ENCODE measurements at regions not wholly inside any gene's neighbourhood (a gene's known extent, or its start where the extent isn't known, plus 50 kb on each side); places are given as distances from the start of the nearest gene placed in this dataset.

DNA sequence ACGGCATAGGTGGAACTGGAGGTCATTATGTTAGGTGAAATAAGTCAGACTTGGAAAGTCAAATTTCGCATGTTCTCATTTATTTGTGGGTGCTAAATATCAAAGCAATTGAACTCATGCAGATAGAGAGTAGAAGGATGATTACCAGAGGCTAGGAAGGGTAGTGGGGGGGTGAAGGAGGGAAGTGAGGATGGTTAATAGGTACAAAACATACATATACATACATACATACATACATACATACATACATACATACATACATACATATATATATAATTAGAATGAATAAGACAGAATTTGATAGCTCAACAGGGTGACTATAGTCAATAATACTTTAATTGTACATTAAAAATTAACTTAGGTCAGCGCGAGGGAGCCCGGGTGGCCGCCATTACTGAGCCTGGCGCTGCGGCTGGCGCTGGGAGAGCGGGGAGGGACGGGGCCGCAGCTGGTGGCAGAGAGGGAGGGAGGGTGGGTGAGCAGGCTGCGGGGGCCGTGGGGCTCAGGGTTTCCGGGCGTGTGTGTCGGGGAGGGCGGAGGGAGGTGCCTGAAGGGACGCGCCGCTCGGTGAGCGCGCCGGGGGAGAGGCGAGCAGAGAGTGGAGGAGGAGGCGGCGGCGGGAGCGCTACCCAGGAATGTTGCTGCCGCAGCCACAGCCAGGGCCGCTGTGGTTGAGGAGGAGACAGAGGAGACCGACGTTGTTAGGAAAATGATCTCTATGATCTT is 85.8 kb upstream of the EGFR start:
- TF ChIP-seq, protein P1, sequence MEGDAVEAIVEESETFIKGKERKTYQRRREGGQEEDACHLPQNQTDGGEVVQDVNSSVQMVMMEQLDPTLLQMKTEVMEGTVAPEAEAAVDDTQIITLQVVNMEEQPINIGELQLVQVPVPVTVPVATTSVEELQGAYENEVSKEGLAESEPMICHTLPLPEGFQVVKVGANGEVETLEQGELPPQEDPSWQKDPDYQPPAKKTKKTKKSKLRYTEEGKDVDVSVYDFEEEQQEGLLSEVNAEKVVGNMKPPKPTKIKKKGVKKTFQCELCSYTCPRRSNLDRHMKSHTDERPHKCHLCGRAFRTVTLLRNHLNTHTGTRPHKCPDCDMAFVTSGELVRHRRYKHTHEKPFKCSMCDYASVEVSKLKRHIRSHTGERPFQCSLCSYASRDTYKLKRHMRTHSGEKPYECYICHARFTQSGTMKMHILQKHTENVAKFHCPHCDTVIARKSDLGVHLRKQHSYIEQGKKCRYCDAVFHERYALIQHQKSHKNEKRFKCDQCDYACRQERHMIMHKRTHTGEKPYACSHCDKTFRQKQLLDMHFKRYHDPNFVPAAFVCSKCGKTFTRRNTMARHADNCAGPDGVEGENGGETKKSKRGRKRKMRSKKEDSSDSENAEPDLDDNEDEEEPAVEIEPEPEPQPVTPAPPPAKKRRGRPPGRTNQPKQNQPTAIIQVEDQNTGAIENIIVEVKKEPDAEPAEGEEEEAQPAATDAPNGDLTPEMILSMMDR (IDR thresholded peaks at IDR 0.05) = no peak
- no peak for TF ChIP-seq POLR2A (IDR thresholded peaks at IDR 0.05)

Measured in right lobe of liver (tissue), 4 donors.